ENCODE measurements at regions not wholly inside any gene's neighbourhood (a gene's known extent, or its start where the extent isn't known, plus 50 kb on each side); places are given as distances from the start of the nearest gene placed in this dataset.

DNA sequence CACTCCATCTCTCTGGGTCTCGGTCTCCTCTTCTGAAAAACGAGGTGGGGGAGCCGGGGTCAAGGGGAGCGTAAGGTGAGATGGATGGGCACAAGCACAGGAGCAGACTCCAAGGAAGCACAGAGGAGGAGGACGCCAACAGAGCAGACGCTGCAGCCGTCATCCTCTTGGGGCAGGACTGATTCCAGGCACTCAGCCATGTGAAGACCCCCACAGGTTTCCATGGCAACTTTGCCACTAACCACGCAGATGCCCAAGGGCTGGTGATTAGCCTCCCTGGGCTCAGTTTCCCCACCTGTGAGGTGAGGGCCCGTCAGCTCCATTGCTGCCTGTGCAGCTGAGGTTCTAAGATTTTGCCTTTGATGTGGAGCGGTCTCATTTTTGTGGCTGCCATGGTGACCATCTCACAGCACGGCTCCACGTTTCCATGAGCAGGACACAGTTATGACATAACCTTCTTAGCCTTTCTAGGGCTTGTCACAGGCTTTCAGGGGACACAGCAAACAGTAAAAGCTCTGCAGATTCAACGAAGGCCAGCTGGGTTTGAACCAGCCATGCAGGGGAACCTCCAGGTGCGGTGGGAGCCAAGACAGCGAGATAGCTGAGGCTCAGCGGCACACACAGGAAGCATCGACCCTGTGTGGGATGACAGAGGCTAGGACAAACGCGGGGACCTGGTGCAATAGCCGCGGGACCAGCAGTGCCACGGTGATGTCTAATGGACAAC, 170.3 kb downstream of the NUP210 start:
- TF ChIP-seq CTCF (IDR thresholded peaks at IDR 0.05; ENCODE audit: low read depth, low read length) (no peak), EZH2phosphoT487 (IDR thresholded peaks at IDR 0.05; ENCODE audit: low read depth) (no peak)
